OCI-LY1 (cell line): ENCODE measurements at regions not wholly inside any gene's neighbourhood (a gene's known extent, or its start where the extent isn't known, plus 50 kb on each side); places are given as distances from the start of the nearest gene placed in this dataset.

ENCODE experiments used
- H2AFZ ChIP-seq: fragments of 200-600 bp; sonication (generic), shearing (Covaris generic); 2 replicates; pipeline ENCODE4 v1.6.0; 2014; ENCODE audit warnings: antibody characterized with exemption, mild to moderate bottlenecking, low read length
- H3F3A ChIP-seq: fragments of 200-600 bp; sonication (generic), shearing (Covaris generic); 2 replicates; pipeline ENCODE4 v1.6.0; 2014; ENCODE audit warnings: mild to moderate bottlenecking, antibody characterized with exemption, low read length, moderate library complexity; ENCODE audit not compliant: insufficient read depth
- H3K27ac ChIP-seq: fragments of 200-600 bp; sonication (generic); 2 replicates; pipeline ENCODE4 v1.5.1; 2014; ENCODE audit warnings: low read length, mixed run types, mild to moderate bottlenecking, low read depth; ENCODE audit not compliant: poor library complexity, severe bottlenecking
- H3K27me3 ChIP-seq: fragments of 200-600 bp; sonication (generic); 2 replicates; pipeline ENCODE4 v1.6.0; 2014; ENCODE audit warnings: antibody characterized with exemption, mild to moderate bottlenecking, low read length, moderate library complexity; ENCODE audit not compliant: insufficient read depth
- H3K36me3 ChIP-seq: fragments of 200-600 bp; sonication (generic); 2 replicates; pipeline ENCODE4 v1.6.1; 2014; ENCODE audit warnings: mild to moderate bottlenecking, antibody characterized with exemption, low read length, moderate library complexity, mixed read lengths; ENCODE audit not compliant: insufficient read depth
- H3K4me1 ChIP-seq: fragments of 200-600 bp; sonication (generic); 2 replicates; pipeline ENCODE4 v1.5.1; 2014; ENCODE audit warnings: mild to moderate bottlenecking, low read length, moderate library complexity; ENCODE audit not compliant: insufficient read depth, severe bottlenecking
- H3K4me2 ChIP-seq: fragments of 200-600 bp; sonication (generic), shearing (Covaris generic); 2 replicates; pipeline ENCODE4 v1.6.1; 2014; ENCODE audit warnings: low read length
- H3K4me3 ChIP-seq: fragments of 200-600 bp; sonication (generic); 2 replicates; pipeline ENCODE4 v1.5.1; 2014; ENCODE audit warnings: low read length, low read depth, mild to moderate bottlenecking, mixed read lengths; ENCODE audit not compliant: poor library complexity, severe bottlenecking
- H3K79me2 ChIP-seq: fragments of 200-600 bp; shearing (Covaris generic); 2 replicates; pipeline ENCODE4 v1.6.1; 2016; ENCODE audit warnings: mixed run types, low read length, mixed read lengths; ENCODE audit not compliant: insufficient read depth
- H3K9ac ChIP-seq: fragments of 200-600 bp; sonication (generic), shearing (Covaris generic); 2 replicates; pipeline ENCODE4 v1.6.1; 2014; ENCODE audit warnings: mild to moderate bottlenecking, low read length, mixed read lengths
- H3K9me2 ChIP-seq: fragments of 200-600 bp; sonication (generic), shearing (Covaris generic); 2 replicates; pipeline ENCODE4 v1.6.1; 2014; ENCODE audit warnings: low read depth, mild to moderate bottlenecking, low read length, mixed read lengths
- H3K9me3 ChIP-seq: fragments of 200-600 bp; shearing (Covaris generic); 2 replicates; pipeline ENCODE4 v1.6.1; 2014; ENCODE audit warnings: low read length, mixed read lengths
- H4K20me1 ChIP-seq: fragments of 200-600 bp; sonication (generic), shearing (Covaris generic); 2 replicates; pipeline ENCODE4 v1.6.0; 2016; ENCODE audit warnings: mild to moderate bottlenecking, low read length; ENCODE audit not compliant: insufficient read depth
- EZH2 ChIP-seq: fragments of 200-600 bp; sonication (generic), shearing (Covaris generic); IDR thresholded peaks from 2 replicates; pipeline ENCODE4 v1.8.0; 2017; ENCODE audit warnings: borderline replicate concordance, mixed run types, mild to moderate bottlenecking, antibody characterized with exemption, low read length, moderate library complexity, mixed read lengths
- TF ChIP-seq, protein P1 (sequence below): fragments of 200-600 bp; sonication (generic), shearing (Covaris generic); IDR thresholded peaks from 2 replicates; pipeline ENCODE4 v1.5.1; 2017; ENCODE audit warnings: mild to moderate bottlenecking, antibody characterized with exemption, low read length, moderate library complexity, mixed read lengths

DNA sequence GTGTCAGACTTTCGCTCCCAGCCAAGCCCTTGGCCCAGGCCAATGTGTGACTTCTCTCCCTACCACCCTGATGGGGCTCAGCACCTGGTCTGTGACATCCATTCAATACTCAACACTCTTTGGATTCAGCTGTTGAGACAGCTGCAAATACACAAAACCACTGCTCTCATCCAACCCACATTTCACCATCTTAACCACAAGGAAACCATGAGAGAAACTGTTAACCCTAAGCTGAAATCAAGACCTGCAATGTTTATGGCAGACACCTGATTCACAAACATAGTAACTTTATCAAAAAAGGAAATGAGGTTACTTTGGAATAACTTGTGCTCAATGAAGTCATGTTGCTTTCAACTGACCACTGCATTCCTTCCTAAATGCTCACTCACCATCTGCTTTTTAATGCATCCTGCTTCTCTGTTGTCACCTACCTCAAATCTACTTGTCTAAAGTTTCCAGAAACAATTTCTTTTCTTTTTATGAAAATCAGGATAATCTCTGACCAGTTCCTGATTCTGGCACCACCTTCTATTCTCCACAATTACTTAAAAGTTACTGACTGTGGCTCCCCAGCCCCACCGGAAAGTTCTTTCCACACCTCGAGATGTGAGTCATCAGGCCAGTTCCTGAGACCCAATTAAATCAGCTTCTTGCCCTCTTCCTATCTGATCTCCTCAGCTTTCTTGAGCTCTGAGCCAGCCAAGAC lies 88.2 kb downstream of the NOG start:
- Histone ChIP-seq H3K9me2 (no peaks in the 10 kb centered on the region), H3K9me3 (no peaks in the 10 kb centered on the region), H3F3A (no peaks in the 10 kb centered on the region), H3K4me2 (no peak overlapping the region), H3K36me3 (no peaks in the 10 kb centered on the region), H3K79me2 (no peaks in the 10 kb centered on the region), H3K9ac (no peak overlapping the region), H3K27ac (no peak overlapping the region), H2AFZ (no peak overlapping the region), H3K4me1 (no peaks in the 10 kb centered on the region), H3K4me3 (no peak overlapping the region), H3K27me3 (no peaks in the 10 kb centered on the region; the same call in 1 of the 2 replicates), H4K20me1 (no peaks in the 10 kb centered on the region)
- TF ChIP-seq EZH2: no peak
- TF ChIP-seq, protein P1, sequence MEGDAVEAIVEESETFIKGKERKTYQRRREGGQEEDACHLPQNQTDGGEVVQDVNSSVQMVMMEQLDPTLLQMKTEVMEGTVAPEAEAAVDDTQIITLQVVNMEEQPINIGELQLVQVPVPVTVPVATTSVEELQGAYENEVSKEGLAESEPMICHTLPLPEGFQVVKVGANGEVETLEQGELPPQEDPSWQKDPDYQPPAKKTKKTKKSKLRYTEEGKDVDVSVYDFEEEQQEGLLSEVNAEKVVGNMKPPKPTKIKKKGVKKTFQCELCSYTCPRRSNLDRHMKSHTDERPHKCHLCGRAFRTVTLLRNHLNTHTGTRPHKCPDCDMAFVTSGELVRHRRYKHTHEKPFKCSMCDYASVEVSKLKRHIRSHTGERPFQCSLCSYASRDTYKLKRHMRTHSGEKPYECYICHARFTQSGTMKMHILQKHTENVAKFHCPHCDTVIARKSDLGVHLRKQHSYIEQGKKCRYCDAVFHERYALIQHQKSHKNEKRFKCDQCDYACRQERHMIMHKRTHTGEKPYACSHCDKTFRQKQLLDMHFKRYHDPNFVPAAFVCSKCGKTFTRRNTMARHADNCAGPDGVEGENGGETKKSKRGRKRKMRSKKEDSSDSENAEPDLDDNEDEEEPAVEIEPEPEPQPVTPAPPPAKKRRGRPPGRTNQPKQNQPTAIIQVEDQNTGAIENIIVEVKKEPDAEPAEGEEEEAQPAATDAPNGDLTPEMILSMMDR: no peak

DNA sequence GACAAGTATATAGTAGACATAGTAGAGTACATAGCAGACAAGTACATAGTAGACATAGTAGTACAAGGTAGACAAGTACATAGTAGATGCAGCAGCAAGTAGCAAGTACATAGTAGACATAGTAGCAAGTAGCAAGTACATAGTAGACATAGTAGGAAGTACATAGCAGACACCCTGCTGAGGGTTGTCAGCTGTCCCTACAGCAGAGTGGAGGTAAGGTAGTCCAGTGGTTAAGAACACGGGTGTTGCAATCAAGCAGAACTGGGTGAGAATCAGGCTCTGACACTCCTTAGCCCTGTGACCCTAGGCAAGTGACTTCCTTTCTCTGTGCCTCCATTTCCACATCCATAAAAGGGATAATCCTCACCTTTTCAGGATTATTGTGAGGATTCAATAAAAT lies 94.7 kb downstream of the NOG start:
- H3K9me2 ChIP-seq: no peaks in the 10 kb centered on the region
- no peak overlapping the region for H3K4me2 ChIP-seq
- H4K20me1 ChIP-seq: no peaks in the 10 kb centered on the region
- H2AFZ ChIP-seq: no peak overlapping the region
- H3F3A ChIP-seq: no peaks in the 10 kb centered on the region
- no peak overlapping the region for H3K4me3 ChIP-seq
- no peaks in the 10 kb centered on the region for H3K79me2 ChIP-seq
- no peaks in the 10 kb centered on the region for H3K9me3 ChIP-seq
- TF ChIP-seq, protein P1: no peak
- TF ChIP-seq EZH2: no peak
- no peaks in the 10 kb centered on the region; the same call in 1 of the 2 replicates for H3K27me3 ChIP-seq
- H3K4me1 ChIP-seq: no peaks in the 10 kb centered on the region
- H3K36me3 ChIP-seq: no peaks in the 10 kb centered on the region
- H3K27ac ChIP-seq: no peak overlapping the region
- no peak overlapping the region for H3K9ac ChIP-seq

DNA sequence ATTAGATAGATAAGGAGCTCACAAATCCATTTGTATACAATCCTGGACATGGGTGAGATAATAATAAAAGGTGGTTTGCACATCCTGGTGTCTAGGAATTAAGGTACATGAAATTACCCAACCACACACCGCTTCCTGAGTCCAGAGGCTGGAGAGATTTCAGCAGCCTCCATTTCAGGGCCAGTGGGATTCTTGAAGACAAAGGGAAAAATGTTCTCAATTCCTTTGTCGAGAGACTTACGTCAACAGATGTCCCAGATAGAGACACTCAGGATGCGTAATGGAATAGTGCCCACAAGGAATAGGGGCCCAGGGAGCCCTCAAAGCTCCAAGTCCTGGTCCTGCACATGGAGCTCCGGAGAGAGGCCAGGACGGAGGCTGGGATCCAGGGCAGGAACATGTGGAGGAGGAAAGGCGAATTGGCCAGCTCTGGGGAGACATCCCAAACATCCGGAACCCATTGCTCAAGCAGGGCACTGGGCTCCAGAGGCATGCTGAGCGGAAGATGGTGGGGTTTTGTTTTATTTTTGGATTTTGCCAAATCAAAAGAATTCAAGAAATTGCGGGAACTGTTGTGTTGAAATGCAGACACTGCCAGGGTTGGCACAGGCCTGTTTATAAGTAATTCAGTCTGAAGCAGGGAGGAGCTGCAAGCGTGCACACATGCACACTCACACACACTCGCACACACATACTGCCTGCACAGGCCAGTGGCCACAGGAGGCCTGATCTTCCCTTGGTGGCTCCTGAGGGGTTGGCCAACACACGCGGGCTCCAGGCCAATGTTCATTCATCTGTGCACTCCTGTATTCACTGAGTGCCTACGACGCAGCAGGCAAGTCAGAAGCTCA lies 97.2 kb downstream of the NOG start:
- Histone ChIP-seq H3K79me2 (no peaks in the 10 kb centered on the region), H3F3A (no peaks in the 10 kb centered on the region), H3K27me3 (no peaks in the 10 kb centered on the region), H3K4me2 (no peak overlapping the region), H3K9ac (no peak overlapping the region), H3K4me1 (no peaks in the 10 kb centered on the region), H3K9me3 (no peaks in the 10 kb centered on the region), H3K36me3 (no peaks in the 10 kb centered on the region), H3K4me3 (no peak overlapping the region), H2AFZ (no peak overlapping the region), H4K20me1 (no peaks in the 10 kb centered on the region), H3K9me2 (no peaks in the 10 kb centered on the region), H3K27ac (no peak overlapping the region)
- TF ChIP-seq EZH2: no peak
- TF ChIP-seq, protein P1: no peak
